PFSK-1 (cell line): ENCODE measurements at regions not wholly inside any gene's neighbourhood (a gene's known extent, or its start where the extent isn't known, plus 50 kb on each side); places are given as distances from the start of the nearest gene placed in this dataset.

Source experiments
- FOXP2 ChIP-seq: optimal IDR thresholded peaks from 2 replicates; pipeline ENCODE3; 2011; ENCODE audit warnings: borderline replicate concordance, control low read depth, inconsistent platforms; ENCODE audit not compliant: insufficient read depth; ENCODE audit errors: extremely low read length, extremely low read depth
- POLR2AphosphoS5 ChIP-seq: IDR thresholded peaks from 2 replicates; pipeline ENCODE4 v1.6.1; 2012; ENCODE audit warnings: low read depth, mild to moderate bottlenecking, control low read depth, low read length, moderate library complexity
- REST ChIP-seq, 2 experiments: IDR thresholded peaks; 2 replicates each; pipeline versions ENCODE4 v1.6.1 to v1.8.0; 2011 to 2012; ENCODE audit warnings: low read depth in 2 of 2, low read length in 2 of 2, control low read depth in 1 of 2, inconsistent platforms in 1 of 2, mild to moderate bottlenecking in 1 of 2, moderate library complexity in 1 of 2; ENCODE audit not compliant: insufficient read depth in 1 of 2
- SIN3A ChIP-seq: IDR thresholded peaks from 2 replicates; pipeline ENCODE4 v1.6.1; 2012; ENCODE audit warnings: mild to moderate bottlenecking, low read length, moderate library complexity, borderline replicate concordance; ENCODE audit not compliant: insufficient read depth
- TAF1 ChIP-seq: IDR thresholded peaks from 2 replicates; pipeline ENCODE4 v1.6.1; 2012; ENCODE audit warnings: low read length, control low read depth, borderline replicate concordance; ENCODE audit not compliant: insufficient read depth

GRCh38 chr3:193850084-193850619, 257.1 kb downstream of the OPA1 start:
- TF ChIP-seq TAF1, result no peak
- TF ChIP-seq SIN3A, result no peak
- no peak for TF ChIP-seq REST (IDR thresholded peaks at IDR 0.05; ENCODE audit: insufficient read depth in 1 of 2, low read depth in 2 of 2, low read length in 2 of 2)
- TF ChIP-seq POLR2AphosphoS5, result no peak
- no peak for TF ChIP-seq FOXP2

GRCh38 chr3:193851428-193851847, 258.4 kb downstream of the OPA1 start:
- TF ChIP-seq REST (IDR thresholded peaks at IDR 0.05; ENCODE audit: insufficient read depth in 1 of 2, low read depth in 2 of 2, low read length in 2 of 2), result no peak
- no peak for TF ChIP-seq POLR2AphosphoS5
- no peak for TF ChIP-seq FOXP2
- TF ChIP-seq SIN3A, result no peak
- TF ChIP-seq TAF1, result no peak

GRCh38 chr3:193851941-193852674, 259.1 kb downstream of the OPA1 start:
- TF ChIP-seq REST (IDR thresholded peaks at IDR 0.05; ENCODE audit: insufficient read depth in 1 of 2, low read depth in 2 of 2, low read length in 2 of 2) (no peak), SIN3A (no peak), TAF1 (no peak), FOXP2 (no peak), POLR2AphosphoS5 (no peak)

GRCh38 chr3:193852901-193853300, 259.9 kb downstream of the OPA1 start:
- TF ChIP-seq REST (IDR thresholded peaks at IDR 0.05; ENCODE audit: insufficient read depth in 1 of 2, low read depth in 2 of 2, low read length in 2 of 2), result no peak
- no peak for TF ChIP-seq SIN3A
- no peak for TF ChIP-seq POLR2AphosphoS5
- TF ChIP-seq FOXP2, result no peak
- no peak for TF ChIP-seq TAF1
